DND-41 (cell line): ENCODE measurements at regions not wholly inside any gene's neighbourhood (a gene's known extent, or its start where the extent isn't known, plus 50 kb on each side); places are given as distances from the start of the nearest gene placed in this dataset.

Experiments used
- CTCF ChIP-seq: IDR thresholded peaks from 2 replicates; pipeline ENCODE4 v1.5.1; 2012; ENCODE audit warnings: borderline replicate concordance, low read length, moderate library complexity, mild to moderate bottlenecking; ENCODE audit not compliant: poor library complexity, severe bottlenecking; ENCODE audit errors: extremely low read depth
- EZH2 ChIP-seq: IDR thresholded peaks from 3 replicates; pipeline ENCODE4 v1.6.1; 2012; ENCODE audit warnings: borderline replicate concordance, low read depth, mild to moderate bottlenecking, moderate library complexity, low read length, inconsistent platforms; ENCODE audit not compliant: severe bottlenecking

GRCh38 chr13:78168981-78169380, 250.3 kb upstream of the EDNRB start:
- no peak for TF ChIP-seq CTCF
- no peak for TF ChIP-seq EZH2
